Kidney (tissue), 13 donors: ENCODE measurements at regions not wholly inside any gene's neighbourhood (a gene's known extent, or its start where the extent isn't known, plus 50 kb on each side); places are given as distances from the start of the nearest gene placed in this dataset.

Experiments
- DNase-seq, 5 donors: peaks; one replicate each; pipeline ENCODE4 v3.0.0-alpha.2; 2013 to 2020
- FAIRE-seq: peaks from 2 replicates; lab custom pipeline; 2012; peaks lifted over from hg19 to GRCh38; lab: Jason Lieb, UNC
- H3K27ac ChIP-seq, 2 donors: one replicate each; pipeline ENCODE4 v1.7.0; 2013; ENCODE audit warnings: low read depth in 2 of 2, low read length in 2 of 2, inconsistent platforms in 1 of 2
- H3K27me3 ChIP-seq: one replicate; pipeline ENCODE4 v1.7.1; 2013; ENCODE audit warnings: low read length, inconsistent platforms; ENCODE audit not compliant: control insufficient read depth, insufficient read depth
- H3K36me3 ChIP-seq, 3 donors: one replicate each; pipeline versions ENCODE4 v1.7.0 to v1.7.1; 2013; ENCODE audit warnings: low read length in 3 of 3, control low read depth in 1 of 3, inconsistent platforms in 1 of 3; ENCODE audit not compliant: insufficient read depth in 3 of 3, control insufficient read depth in 2 of 3
- H3K4me1 ChIP-seq, 3 donors: one replicate each; pipeline versions ENCODE4 v1.7.0 to v1.7.1; 2013; ENCODE audit warnings: low read length in 3 of 3, inconsistent platforms in 1 of 3, low read depth in 1 of 3; ENCODE audit not compliant: control insufficient read depth in 2 of 3, insufficient read depth in 2 of 3
- H3K4me3 ChIP-seq, 3 donors: one replicate each; pipeline versions ENCODE4 v1.7.0 to v1.8.1; 2013; ENCODE audit warnings: low read length in 3 of 3, control low read depth in 1 of 3, inconsistent platforms in 1 of 3
- H3K9ac ChIP-seq, 3 donors: one replicate each; pipeline versions ENCODE4 v1.7.0 to v1.7.1; 2013; ENCODE audit warnings: low read length in 3 of 3, control low read depth in 1 of 3, inconsistent platforms in 1 of 3
- H3K9me3 ChIP-seq, 3 donors: one replicate each; pipeline versions ENCODE4 v1.7.0 to v1.7.1; 2013; ENCODE audit warnings: low read length in 3 of 3, control low read depth in 1 of 3, inconsistent platforms in 1 of 3; ENCODE audit not compliant: control insufficient read depth in 2 of 3, insufficient read depth in 1 of 3
- intact Hi-C: fragments of 100-400 bp; cut with DNase I; formaldehyde crosslinking; loops from one replicate; pipeline ENCODE4 v1.11.1; 2022
- TF ChIP-seq, protein P1 (sequence below): IDR thresholded peaks from 3 replicates; pipeline ENCODE4 v1.5.1; 2012; ENCODE audit warnings: mild to moderate bottlenecking, moderate library complexity, borderline replicate concordance; ENCODE audit not compliant: insufficient read depth; ENCODE audit errors: extremely low read depth
- donor health status: control.
- donor health status: control.
- donor health status: control.
- donor health status: control.
- donor health status: control.
- donor health status: DM: yes; HTN: yes; CAD: no.
- donor health status: Normal renal cell carcinoma (clear cell type).

DNA sequence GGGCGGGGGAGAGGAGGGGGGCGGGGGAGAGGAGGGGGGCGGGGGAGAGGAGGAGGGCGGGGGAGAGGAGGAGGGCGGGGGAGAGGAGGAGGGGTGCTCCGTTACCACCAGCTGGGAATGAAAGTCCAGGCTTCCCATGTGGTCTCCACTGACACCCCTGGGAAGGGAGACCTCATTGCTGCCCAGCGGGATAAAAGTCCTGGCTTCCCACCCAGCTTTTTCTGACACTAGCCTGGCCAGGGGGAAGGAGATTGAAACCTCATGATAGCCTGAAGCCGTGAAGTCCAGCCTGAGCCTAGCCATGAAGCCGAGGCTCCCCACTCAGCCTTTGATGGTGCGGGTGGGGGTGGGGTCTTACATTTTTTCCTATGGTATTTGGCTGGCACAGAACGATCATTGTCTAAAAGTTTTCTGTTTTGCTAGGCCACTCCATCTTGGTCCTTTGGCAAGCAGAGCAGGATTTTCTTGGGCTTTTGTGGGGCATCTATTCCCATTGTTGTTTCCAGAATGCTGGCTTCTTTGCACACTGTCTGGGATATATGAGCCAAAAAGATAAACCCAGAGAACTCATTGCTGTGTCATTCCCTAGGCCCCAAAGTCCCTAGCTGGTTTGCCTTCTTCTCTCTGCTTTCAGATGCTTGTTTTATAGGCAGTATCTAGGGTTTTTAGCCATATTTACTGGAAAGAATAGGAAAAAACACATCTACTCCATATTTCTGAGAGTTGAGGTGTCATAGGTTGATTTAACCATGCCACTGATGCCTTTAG lies 65.3 kb upstream of the SMOX start:
- intact Hi-C loops, result no loop called here
- DNase-seq (peak in 3 of 5 donors; percentile 57 to 78 (median 61)), FAIRE-seq (no peak)
- Histone ChIP-seq H3K36me3 (no peaks in the 10 kb centered on the region), H3K4me1 (peaks cover 0 to 4% (median 0%) of the 10 kb centered on the region in 3 donors), H3K27ac (no peak overlapping the region), H3K27me3 (no peaks in the 10 kb centered on the region), H3K9me3 (no peaks in the 10 kb centered on the region), H3K4me3 (no peak overlapping the region), H3K9ac (no peak overlapping the region)
- TF ChIP-seq, protein P1, sequence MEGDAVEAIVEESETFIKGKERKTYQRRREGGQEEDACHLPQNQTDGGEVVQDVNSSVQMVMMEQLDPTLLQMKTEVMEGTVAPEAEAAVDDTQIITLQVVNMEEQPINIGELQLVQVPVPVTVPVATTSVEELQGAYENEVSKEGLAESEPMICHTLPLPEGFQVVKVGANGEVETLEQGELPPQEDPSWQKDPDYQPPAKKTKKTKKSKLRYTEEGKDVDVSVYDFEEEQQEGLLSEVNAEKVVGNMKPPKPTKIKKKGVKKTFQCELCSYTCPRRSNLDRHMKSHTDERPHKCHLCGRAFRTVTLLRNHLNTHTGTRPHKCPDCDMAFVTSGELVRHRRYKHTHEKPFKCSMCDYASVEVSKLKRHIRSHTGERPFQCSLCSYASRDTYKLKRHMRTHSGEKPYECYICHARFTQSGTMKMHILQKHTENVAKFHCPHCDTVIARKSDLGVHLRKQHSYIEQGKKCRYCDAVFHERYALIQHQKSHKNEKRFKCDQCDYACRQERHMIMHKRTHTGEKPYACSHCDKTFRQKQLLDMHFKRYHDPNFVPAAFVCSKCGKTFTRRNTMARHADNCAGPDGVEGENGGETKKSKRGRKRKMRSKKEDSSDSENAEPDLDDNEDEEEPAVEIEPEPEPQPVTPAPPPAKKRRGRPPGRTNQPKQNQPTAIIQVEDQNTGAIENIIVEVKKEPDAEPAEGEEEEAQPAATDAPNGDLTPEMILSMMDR, result no peak

DNA sequence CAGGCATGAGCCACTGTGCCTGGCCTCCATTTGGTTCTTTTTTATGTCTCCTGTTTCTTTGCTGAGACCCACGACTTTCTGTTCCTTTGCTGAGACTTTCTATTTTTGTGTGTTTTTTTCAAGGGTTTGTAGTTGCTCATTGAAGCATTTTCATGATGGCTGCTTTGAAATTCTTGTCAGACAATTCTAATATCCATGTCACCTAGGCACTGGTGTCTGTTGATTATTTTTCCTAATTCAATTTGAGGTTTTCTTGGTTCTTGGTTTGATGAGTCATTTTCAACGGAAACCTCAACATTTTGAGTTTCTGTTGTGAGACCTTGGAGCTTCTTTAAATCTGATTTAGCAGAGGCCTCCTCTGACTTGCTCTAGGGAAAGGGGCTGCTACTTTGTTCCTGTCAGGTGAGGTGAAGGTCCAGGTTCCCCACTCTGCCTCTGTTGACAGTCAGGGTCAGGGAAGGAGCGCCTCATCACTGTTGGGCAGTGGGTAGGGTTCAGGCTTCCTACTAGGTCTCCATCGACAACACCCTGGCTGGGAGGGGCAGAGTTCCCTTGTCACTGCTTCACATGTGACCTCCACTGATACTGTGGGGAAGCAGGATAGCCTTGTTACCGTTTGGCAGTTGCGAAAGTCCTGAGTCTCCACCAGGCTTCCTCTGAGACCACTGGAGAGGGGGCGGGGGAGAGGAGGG lies 66.1 kb upstream of the SMOX start:
- Histone ChIP-seq H3K36me3 (no peaks in the 10 kb centered on the region), H3K27me3 (no peaks in the 10 kb centered on the region), H3K9me3 (no peaks in the 10 kb centered on the region), H3K4me1 (peaks cover 0 to 4% (median 0%) of the 10 kb centered on the region in 3 donors), H3K4me3 (no peak overlapping the region), H3K9ac (no peak overlapping the region), H3K27ac (no peak overlapping the region)
- FAIRE-seq (no peak), DNase-seq (peak in 3 of 5 donors; percentile 67 to 76 (median 68))
- intact Hi-C loops, result no loop called here
- TF ChIP-seq, protein P1, result no peak

DNA sequence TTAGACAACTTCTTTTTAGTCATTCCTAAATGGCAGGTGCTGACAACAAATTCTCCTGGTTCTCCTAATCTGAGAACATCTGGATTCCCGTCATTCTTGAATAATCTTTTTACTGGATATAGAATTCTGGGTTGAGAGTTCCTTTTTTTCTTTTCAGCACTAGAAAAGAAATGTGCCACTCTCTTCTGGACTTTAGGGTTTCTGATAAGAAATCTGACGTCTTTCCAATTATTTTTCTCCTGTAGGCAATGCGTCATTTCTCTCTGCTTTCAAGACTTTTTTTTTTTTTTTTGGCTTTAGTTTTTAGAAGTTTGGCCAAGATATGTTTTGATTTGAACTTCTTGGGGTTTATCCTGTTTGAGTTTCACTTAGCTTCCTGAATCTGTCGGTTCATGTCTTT lies 66.1 kb upstream of the RNF24 start:
- no peak overlapping the region for H3K9ac ChIP-seq
- peaks cover 0 to 4% (median 0%) of the 10 kb centered on the region in 3 donors for H3K4me1 ChIP-seq
- H3K4me3 ChIP-seq, result no peak overlapping the region
- no peak overlapping the region for H3K27ac ChIP-seq
- DNase-seq (no peak), FAIRE-seq (no peak)
- no peaks in the 10 kb centered on the region for H3K36me3 ChIP-seq
- TF ChIP-seq, protein P1, result no peak
- intact Hi-C loops, result no loop called here
- no peaks in the 10 kb centered on the region for H3K27me3 ChIP-seq
- no peaks in the 10 kb centered on the region for H3K9me3 ChIP-seq
